ENCODE measurements at regions not wholly inside any gene's neighbourhood (a gene's known extent, or its start where the extent isn't known, plus 50 kb on each side); places are given as distances from the start of the nearest gene placed in this dataset.

DNA sequence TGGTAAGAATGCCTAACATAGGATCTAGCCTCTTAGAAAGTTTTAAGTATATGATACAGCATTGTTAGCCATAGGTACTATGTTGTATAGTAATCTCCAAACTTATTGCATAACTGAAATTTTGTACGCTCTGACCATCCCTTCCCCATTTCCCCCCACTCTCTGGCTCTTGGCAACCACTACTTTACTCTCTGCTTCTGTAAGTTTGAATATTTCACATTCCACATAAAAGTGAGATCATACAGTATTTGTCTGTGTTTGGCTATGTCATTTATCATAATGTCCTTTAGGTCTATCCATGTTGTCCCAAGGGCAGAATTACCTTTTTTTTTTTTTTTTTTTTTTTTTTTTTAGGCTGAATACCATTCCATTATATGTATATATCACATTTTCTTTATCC, 396.9 kb downstream of the DLEU7 start:
- no peak overlapping the region for H3K27ac Mint-ChIP-seq (ENCODE audit: unreplicated experiment)
- H3K9me3 Mint-ChIP-seq (ENCODE audit: unreplicated experiment): no peaks in the 10 kb centered on the region

DNA sequence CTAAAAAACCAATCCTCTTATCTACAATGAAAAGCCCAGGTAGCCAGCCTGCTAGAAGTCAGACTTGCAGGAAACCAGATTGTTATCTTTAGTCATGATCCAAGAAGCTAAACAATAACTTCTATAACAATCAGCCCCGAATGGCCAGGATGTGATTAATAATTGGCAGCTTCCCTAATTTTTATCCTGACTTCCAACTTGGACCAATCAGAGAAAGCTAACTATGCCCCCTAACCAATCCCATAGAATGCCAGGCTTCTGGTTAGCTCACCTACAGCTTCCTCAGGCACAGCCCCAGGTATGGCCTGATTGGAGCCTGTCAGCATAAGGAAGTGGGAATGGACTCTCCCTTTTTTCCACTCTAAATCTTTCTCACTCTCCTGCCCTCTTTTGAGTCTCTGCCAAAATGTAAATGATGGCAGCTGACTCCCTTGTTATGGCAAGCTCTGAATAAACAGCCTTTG, 394.9 kb downstream of the DLEU7 start:
- H3K27ac Mint-ChIP-seq (ENCODE audit: unreplicated experiment): no peak overlapping the region
- H3K4me1 Mint-ChIP-seq (ENCODE audit: unreplicated experiment): peaks cover 2% of the 10 kb centered on the region
- TF ChIP-seq, protein P1, sequence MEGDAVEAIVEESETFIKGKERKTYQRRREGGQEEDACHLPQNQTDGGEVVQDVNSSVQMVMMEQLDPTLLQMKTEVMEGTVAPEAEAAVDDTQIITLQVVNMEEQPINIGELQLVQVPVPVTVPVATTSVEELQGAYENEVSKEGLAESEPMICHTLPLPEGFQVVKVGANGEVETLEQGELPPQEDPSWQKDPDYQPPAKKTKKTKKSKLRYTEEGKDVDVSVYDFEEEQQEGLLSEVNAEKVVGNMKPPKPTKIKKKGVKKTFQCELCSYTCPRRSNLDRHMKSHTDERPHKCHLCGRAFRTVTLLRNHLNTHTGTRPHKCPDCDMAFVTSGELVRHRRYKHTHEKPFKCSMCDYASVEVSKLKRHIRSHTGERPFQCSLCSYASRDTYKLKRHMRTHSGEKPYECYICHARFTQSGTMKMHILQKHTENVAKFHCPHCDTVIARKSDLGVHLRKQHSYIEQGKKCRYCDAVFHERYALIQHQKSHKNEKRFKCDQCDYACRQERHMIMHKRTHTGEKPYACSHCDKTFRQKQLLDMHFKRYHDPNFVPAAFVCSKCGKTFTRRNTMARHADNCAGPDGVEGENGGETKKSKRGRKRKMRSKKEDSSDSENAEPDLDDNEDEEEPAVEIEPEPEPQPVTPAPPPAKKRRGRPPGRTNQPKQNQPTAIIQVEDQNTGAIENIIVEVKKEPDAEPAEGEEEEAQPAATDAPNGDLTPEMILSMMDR (IDR thresholded peaks at IDR 0.05): no peak
- no peak overlapping the region for H3K4me3 Mint-ChIP-seq (ENCODE audit: unreplicated experiment)
- H3K27me3 Mint-ChIP-seq (ENCODE audit: unreplicated experiment): peaks cover 2% of the 10 kb centered on the region
- no peaks in the 10 kb centered on the region for H3K36me3 Mint-ChIP-seq (ENCODE audit: unreplicated experiment)
- H3K9me3 Mint-ChIP-seq (ENCODE audit: unreplicated experiment): no peaks in the 10 kb centered on the region
- DNase-seq (ENCODE audit: extremely low spot score, unreplicated experiment): no peak

More for the DNA sequence above, 396.9 kb downstream of the DLEU7 start:
- H3K27me3 Mint-ChIP-seq (ENCODE audit: unreplicated experiment): peaks cover 4% of the 10 kb centered on the region
- no peaks in the 10 kb centered on the region for H3K36me3 Mint-ChIP-seq (ENCODE audit: unreplicated experiment)
- no peak overlapping the region for H3K4me3 Mint-ChIP-seq (ENCODE audit: unreplicated experiment)
- no peak for DNase-seq (ENCODE audit: extremely low spot score, unreplicated experiment)
- H3K4me1 Mint-ChIP-seq (ENCODE audit: unreplicated experiment): peaks cover 2% of the 10 kb centered on the region
- TF ChIP-seq, protein P1 (IDR thresholded peaks at IDR 0.05): no peak

DNA sequence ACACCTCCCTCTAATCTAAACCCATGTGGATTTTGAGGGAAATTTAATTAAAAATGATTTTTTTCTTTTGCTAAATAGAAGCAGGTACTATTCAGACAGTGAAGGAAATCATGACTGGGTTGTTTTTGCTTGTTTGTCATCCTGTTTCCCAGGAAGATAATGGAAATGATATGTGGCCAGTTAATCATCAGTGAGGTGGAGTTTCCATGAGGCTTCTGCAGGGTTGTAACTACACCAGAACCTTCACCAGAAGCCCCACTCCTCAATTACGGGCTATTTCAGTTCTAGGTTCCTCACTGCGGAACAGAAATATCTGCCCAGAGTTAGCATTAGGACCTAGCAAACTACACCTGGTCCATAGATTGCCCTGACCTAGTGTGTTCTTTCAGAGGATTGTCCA, 394.0 kb downstream of the DLEU7 start:
- no peak for DNase-seq (ENCODE audit: extremely low spot score, unreplicated experiment)
- no peaks in the 10 kb centered on the region for H3K36me3 Mint-ChIP-seq (ENCODE audit: unreplicated experiment)
- H3K27ac Mint-ChIP-seq (ENCODE audit: unreplicated experiment): no peak overlapping the region
- H3K9me3 Mint-ChIP-seq (ENCODE audit: unreplicated experiment): no peaks in the 10 kb centered on the region
- no peak overlapping the region for H3K4me3 Mint-ChIP-seq (ENCODE audit: unreplicated experiment)
- H3K27me3 Mint-ChIP-seq (ENCODE audit: unreplicated experiment): peaks cover 2% of the 10 kb centered on the region
- H3K4me1 Mint-ChIP-seq (ENCODE audit: unreplicated experiment): peaks cover 2% of the 10 kb centered on the region
- TF ChIP-seq, protein P1 (IDR thresholded peaks at IDR 0.05): no peak

DNA sequence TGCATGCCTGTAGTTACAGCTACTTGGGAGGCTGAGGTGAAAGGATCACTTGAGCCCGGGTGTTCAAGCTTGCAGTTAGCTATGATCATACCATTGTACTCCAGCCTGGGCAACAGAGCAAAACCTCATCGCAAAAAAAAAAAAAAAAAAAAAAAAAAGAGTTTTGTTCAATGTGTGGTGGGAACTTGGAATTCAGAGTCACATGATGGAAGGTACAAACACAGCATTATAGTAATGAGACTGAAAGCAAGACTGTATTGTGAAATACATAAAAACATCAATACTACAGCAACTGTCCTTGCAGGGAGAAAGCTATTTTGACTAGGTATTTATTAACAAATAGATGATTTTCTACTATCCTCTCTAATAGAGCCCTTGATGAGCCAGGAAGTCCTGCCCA, 393.2 kb downstream of the DLEU7 start:
- H3K9me3 Mint-ChIP-seq (ENCODE audit: unreplicated experiment): no peaks in the 10 kb centered on the region
- no peak overlapping the region for H3K4me3 Mint-ChIP-seq (ENCODE audit: unreplicated experiment)
- TF ChIP-seq, protein P1 (IDR thresholded peaks at IDR 0.05): no peak
- peaks cover 2% of the 10 kb centered on the region for H3K4me1 Mint-ChIP-seq (ENCODE audit: unreplicated experiment)
- no peak for DNase-seq (ENCODE audit: extremely low spot score, unreplicated experiment)
- H3K27ac Mint-ChIP-seq (ENCODE audit: unreplicated experiment): no peak overlapping the region
- H3K36me3 Mint-ChIP-seq (ENCODE audit: unreplicated experiment): no peaks in the 10 kb centered on the region
- peaks cover 2% of the 10 kb centered on the region for H3K27me3 Mint-ChIP-seq (ENCODE audit: unreplicated experiment)

DNA sequence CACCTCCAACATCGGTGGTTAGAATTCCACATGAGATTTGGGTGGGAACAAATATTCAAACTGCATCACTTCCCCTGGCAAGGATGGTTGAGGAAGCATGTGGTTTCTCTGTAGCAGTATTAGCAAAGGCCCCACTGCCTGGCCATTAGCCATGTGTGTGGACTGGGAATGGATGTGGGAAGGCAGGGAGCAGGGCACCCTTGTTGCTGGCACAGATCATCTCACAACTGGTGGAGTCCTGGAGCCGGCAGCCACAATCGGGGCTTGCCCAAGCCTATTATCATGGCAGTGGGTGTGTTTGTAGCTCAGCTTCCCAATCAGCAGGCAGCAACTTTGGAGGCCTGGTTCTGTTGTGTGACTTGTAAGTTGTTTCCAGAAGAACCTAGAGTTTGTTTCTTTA, 391.9 kb downstream of the DLEU7 start:
- Mint-ChIP-seq H3K36me3 (ENCODE audit: unreplicated experiment) (no peaks in the 10 kb centered on the region), H3K4me3 (ENCODE audit: unreplicated experiment) (no peak overlapping the region), H3K27me3 (ENCODE audit: unreplicated experiment) (no peaks in the 10 kb centered on the region), H3K27ac (ENCODE audit: unreplicated experiment) (no peak overlapping the region), H3K4me1 (ENCODE audit: unreplicated experiment) (peaks cover 2% of the 10 kb centered on the region), H3K9me3 (ENCODE audit: unreplicated experiment) (no peaks in the 10 kb centered on the region)
- TF ChIP-seq, protein P1 (IDR thresholded peaks at IDR 0.05): no peak
- no peak for DNase-seq (ENCODE audit: extremely low spot score, unreplicated experiment)
